ENCODE measurements at regions not wholly inside any gene's neighbourhood (a gene's known extent, or its start where the extent isn't known, plus 50 kb on each side); places are given as distances from the start of the nearest gene placed in this dataset.

- TF ChIP-seq IRF1 (CRISPR knock-in tag; IDR thresholded peaks at IDR 0.05) (no peak), GRHL2 (CRISPR knock-in tag; IDR thresholded peaks at IDR 0.05; ENCODE audit: insufficient replicate concordance, severe bottlenecking) (no peak), TP53 (CRISPR knock-in tag; IDR thresholded peaks at IDR 0.05) (no peak), ATF1 (CRISPR knock-in tag; IDR thresholded peaks at IDR 0.05) (no peak), ZNF396 (CRISPR knock-in tag; IDR thresholded peaks at IDR 0.05; ENCODE audit: borderline replicate concordance) (no peak), CBFB (CRISPR knock-in tag; IDR thresholded peaks at IDR 0.05; ENCODE audit: low read depth) (no peak), PRDM15 (CRISPR knock-in tag; IDR thresholded peaks at IDR 0.05) (no peak), MAX (CRISPR knock-in tag; IDR thresholded peaks at IDR 0.05) (no peak), CTCF (IDR thresholded peaks at IDR 0.05) (no peak), ZBTB21 (CRISPR knock-in tag; IDR thresholded peaks at IDR 0.05; ENCODE audit: borderline replicate concordance) (no peak)
Observed at GRCh38 chr21:27715131-27715530, 748.2 kb upstream of the ADAMTS5 start (continued).

GRCh38 chr21:27713154-27714109 is 746.5 kb upstream of the ADAMTS5 start:
- DNase-seq (ENCODE audit: low spot score) (no peak), ATAC-seq (no peak)
- peaks cover 7% of the 10 kb centered on the region for H3K9me3 Mint-ChIP-seq
- H3K4me1 Mint-ChIP-seq, result no peaks in the 10 kb centered on the region
- H3K27ac Mint-ChIP-seq, result no peak overlapping the region
- POLR2A ChIA-PET, result interaction anchor here (0.6 kb wide), 1 partner anchor 781 kb away, joined by 4 read pairs; no protein-coding TSS in a partner anchor
- no peaks in the 10 kb centered on the region for H3K27me3 Mint-ChIP-seq (ENCODE audit: low read depth)
- CTCF ChIA-PET, result interaction anchor here (1.0 kb wide), 1 partner anchor 13 kb away, joined by 3 read pairs; no protein-coding TSS in a partner anchor
- H3K4me3 Mint-ChIP-seq, result no peak overlapping the region
- H3K36me3 Mint-ChIP-seq, result no peaks in the 10 kb centered on the region
- no peak for TF ChIP-seq CBFB (CRISPR knock-in tag; IDR thresholded peaks at IDR 0.05; ENCODE audit: low read depth)
- TF ChIP-seq ESRRA (CRISPR knock-in tag; IDR thresholded peaks at IDR 0.05; ENCODE audit: borderline replicate concordance), result no peak
- no peak for TF ChIP-seq RELA (CRISPR knock-in tag; IDR thresholded peaks at IDR 0.05; ENCODE audit: borderline replicate concordance)
- no peak for TF ChIP-seq E2F4 (CRISPR knock-in tag; IDR thresholded peaks at IDR 0.05; ENCODE audit: borderline replicate concordance, low read depth)
- TF ChIP-seq NFE2L1 (CRISPR knock-in tag; IDR thresholded peaks at IDR 0.05), result no peak
- no peak for TF ChIP-seq USF1 (CRISPR knock-in tag; IDR thresholded peaks at IDR 0.05)
- no peak for TF ChIP-seq EMX1 (CRISPR knock-in tag; IDR thresholded peaks at IDR 0.05)
- TF ChIP-seq TP53 (CRISPR knock-in tag; IDR thresholded peaks at IDR 0.05), result no peak
- no peak for TF ChIP-seq MLX (CRISPR knock-in tag; IDR thresholded peaks at IDR 0.05)
- TF ChIP-seq PRDM15 (CRISPR knock-in tag; IDR thresholded peaks at IDR 0.05), result no peak
- TF ChIP-seq GTF2I (CRISPR knock-in tag; conservative IDR thresholded peaks at IDR 0.05), result no peak
